ENCODE measurements at regions not wholly inside any gene's neighbourhood (a gene's known extent, or its start where the extent isn't known, plus 50 kb on each side); places are given as distances from the start of the nearest gene placed in this dataset.

- no peaks in the 10 kb centered on the region for H3F3A ChIP-seq (ENCODE audit: low read length, unreplicated experiment)
- no peaks in the 10 kb centered on the region for H3K9me3 ChIP-seq (ENCODE audit: low read length)
- no peaks in the 10 kb centered on the region for H3K79me2 ChIP-seq (ENCODE audit: low read length)
- no peaks in the 10 kb centered on the region for H4K20me1 ChIP-seq (ENCODE audit: low read length)
- no TSS peak for BruUV-seq (replicated peaks)
- no peaks in the 10 kb centered on the region for H3K4me1 ChIP-seq (ENCODE audit: insufficient read depth, low read length)
- no peaks in the 10 kb centered on the region for H3K36me3 ChIP-seq (ENCODE audit: low read depth, low read length)
- no peaks in the 10 kb centered on the region for H3K9me2 ChIP-seq (replicated peaks; ENCODE audit: low read length)
- H2AFZ ChIP-seq (ENCODE audit: low read length) = no peak overlapping the region
- intact Hi-C loops (cut with micrococcal nuclease) = no loop called here
- H3K4me2 ChIP-seq (ENCODE audit: low read length) = no peak overlapping the region
- TF ChIP-seq EZH2 (IDR thresholded peaks at IDR 0.05; ENCODE audit: low read length, unreplicated experiment) = no peak
- TF ChIP-seq, protein P1, sequence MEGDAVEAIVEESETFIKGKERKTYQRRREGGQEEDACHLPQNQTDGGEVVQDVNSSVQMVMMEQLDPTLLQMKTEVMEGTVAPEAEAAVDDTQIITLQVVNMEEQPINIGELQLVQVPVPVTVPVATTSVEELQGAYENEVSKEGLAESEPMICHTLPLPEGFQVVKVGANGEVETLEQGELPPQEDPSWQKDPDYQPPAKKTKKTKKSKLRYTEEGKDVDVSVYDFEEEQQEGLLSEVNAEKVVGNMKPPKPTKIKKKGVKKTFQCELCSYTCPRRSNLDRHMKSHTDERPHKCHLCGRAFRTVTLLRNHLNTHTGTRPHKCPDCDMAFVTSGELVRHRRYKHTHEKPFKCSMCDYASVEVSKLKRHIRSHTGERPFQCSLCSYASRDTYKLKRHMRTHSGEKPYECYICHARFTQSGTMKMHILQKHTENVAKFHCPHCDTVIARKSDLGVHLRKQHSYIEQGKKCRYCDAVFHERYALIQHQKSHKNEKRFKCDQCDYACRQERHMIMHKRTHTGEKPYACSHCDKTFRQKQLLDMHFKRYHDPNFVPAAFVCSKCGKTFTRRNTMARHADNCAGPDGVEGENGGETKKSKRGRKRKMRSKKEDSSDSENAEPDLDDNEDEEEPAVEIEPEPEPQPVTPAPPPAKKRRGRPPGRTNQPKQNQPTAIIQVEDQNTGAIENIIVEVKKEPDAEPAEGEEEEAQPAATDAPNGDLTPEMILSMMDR (conservative IDR thresholded peaks at IDR 0.05; ENCODE audit: low read depth, low read length) = no peak
- TF ChIP-seq EZH2phosphoT487 (IDR thresholded peaks at IDR 0.05; ENCODE audit: borderline replicate concordance, low read length) = no peak
- ATAC-seq = no peak
- no peak overlapping the region for H3K27ac ChIP-seq (ENCODE audit: low read length)
- no peak overlapping the region for H3K4me3 ChIP-seq (ENCODE audit: low read length)
- ChIA-PET POLR2A (ENCODE audit: unreplicated experiment) (no interaction called here), CTCF (no interaction called here)
- H3K9ac ChIP-seq (ENCODE audit: low read length) = no peak overlapping the region
- no peaks in the 10 kb centered on the region for H3K27me3 ChIP-seq (ENCODE audit: low read length)
- no peak for DNase-seq
Measured at GRCh38 chr6:68296126-68296525, 339.0 kb upstream of the ADGRB3 start.

DNA sequence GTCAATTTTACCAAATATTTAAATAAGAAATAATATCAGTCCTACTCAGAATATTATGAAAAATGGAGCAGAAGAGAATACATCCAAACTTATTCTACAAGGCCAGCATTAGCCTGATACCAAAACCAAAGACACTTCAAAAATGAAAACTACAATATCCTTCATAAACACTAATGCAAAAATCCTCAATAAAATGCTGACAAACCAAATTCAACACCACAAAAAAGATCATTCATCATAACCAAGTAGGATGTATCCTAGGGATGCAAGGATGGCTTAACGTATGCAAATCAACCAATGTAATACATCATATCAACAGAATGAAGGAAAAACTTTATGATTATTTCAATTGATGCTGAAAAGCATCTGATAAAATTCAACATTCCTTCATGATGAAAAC is 352.4 kb upstream of the ADGRB3 start:
- ATAC-seq = no peak
- Histone ChIP-seq H3K27ac (ENCODE audit: low read length) (no peak overlapping the region), H3K36me3 (ENCODE audit: low read depth, low read length) (no peaks in the 10 kb centered on the region), H3F3A (ENCODE audit: low read length, unreplicated experiment) (no peaks in the 10 kb centered on the region), H3K9me3 (ENCODE audit: low read length) (no peaks in the 10 kb centered on the region), H3K9me2 (replicated peaks; ENCODE audit: low read length) (no peaks in the 10 kb centered on the region), H3K4me2 (ENCODE audit: low read length) (no peak overlapping the region), H3K4me3 (ENCODE audit: low read length) (no peak overlapping the region), H3K27me3 (ENCODE audit: low read length) (no peaks in the 10 kb centered on the region), H4K20me1 (ENCODE audit: low read length) (no peaks in the 10 kb centered on the region), H3K79me2 (ENCODE audit: low read length) (no peaks in the 10 kb centered on the region), H3K9ac (ENCODE audit: low read length) (no peak overlapping the region), H2AFZ (ENCODE audit: low read length) (no peak overlapping the region), H3K4me1 (ENCODE audit: insufficient read depth, low read length) (no peaks in the 10 kb centered on the region)
- intact Hi-C loops (cut with micrococcal nuclease) = no loop called here
- TF ChIP-seq EZH2 (IDR thresholded peaks at IDR 0.05; ENCODE audit: low read length, unreplicated experiment) (no peak), EZH2phosphoT487 (IDR thresholded peaks at IDR 0.05; ENCODE audit: borderline replicate concordance, low read length) (no peak)
- TF ChIP-seq, protein P1 (conservative IDR thresholded peaks at IDR 0.05; ENCODE audit: low read depth, low read length) = no peak
- CTCF ChIA-PET = no interaction called here
- POLR2A ChIA-PET (ENCODE audit: unreplicated experiment) = no interaction called here
- BruUV-seq (replicated peaks) = no TSS peak
- no peak for DNase-seq

GRCh38 chr6:68279793-68280557 is 355.1 kb upstream of the ADGRB3 start:
- TF ChIP-seq EZH2 (IDR thresholded peaks at IDR 0.05; ENCODE audit: low read length, unreplicated experiment) (no peak), EZH2phosphoT487 (IDR thresholded peaks at IDR 0.05; ENCODE audit: borderline replicate concordance, low read length) (no peak)
- TF ChIP-seq, protein P1 (conservative IDR thresholded peaks at IDR 0.05; ENCODE audit: low read depth, low read length) = no peak
- DNase-seq = peak; percentile 13

More at GRCh38 chr6:68279793-68280557, 355.1 kb upstream of the ADGRB3 start:
- ATAC-seq = no peak
- ChIA-PET CTCF (no interaction called here), POLR2A (ENCODE audit: unreplicated experiment) (no interaction called here)
- Histone ChIP-seq H3K27me3 (ENCODE audit: low read length) (no peaks in the 10 kb centered on the region), H3K4me2 (ENCODE audit: low read length) (no peak overlapping the region), H3F3A (ENCODE audit: low read length, unreplicated experiment) (no peaks in the 10 kb centered on the region), H3K9me2 (replicated peaks; ENCODE audit: low read length) (no peaks in the 10 kb centered on the region), H4K20me1 (ENCODE audit: low read length) (no peaks in the 10 kb centered on the region), H3K79me2 (ENCODE audit: low read length) (no peaks in the 10 kb centered on the region), H2AFZ (ENCODE audit: low read length) (no peak overlapping the region), H3K4me1 (ENCODE audit: insufficient read depth, low read length) (no peaks in the 10 kb centered on the region), H3K27ac (ENCODE audit: low read length) (no peak overlapping the region), H3K4me3 (ENCODE audit: low read length) (no peak overlapping the region), H3K9me3 (ENCODE audit: low read length) (no peaks in the 10 kb centered on the region), H3K9ac (ENCODE audit: low read length) (no peak overlapping the region), H3K36me3 (ENCODE audit: low read depth, low read length) (no peaks in the 10 kb centered on the region)
- no TSS peak for BruUV-seq (replicated peaks)
- intact Hi-C loops (cut with micrococcal nuclease) = no loop called here
